D721Med (cell line): ENCODE measurements at regions not wholly inside any gene's neighbourhood (a gene's known extent, or its start where the extent isn't known, plus 50 kb on each side); places are given as distances from the start of the nearest gene placed in this dataset.
"Not testable (repeated sequence)": the region's sequence is repeated elsewhere in the genome, so short reads cannot be mapped to it uniquely, and the experiment has no call there.

Source experiments
- DNase-seq: peaks from one replicate; pipeline ENCODE4 v3.0.0; 2011; ENCODE audit warnings: low spot score; ENCODE audit not compliant: insufficient read length
- FAIRE-seq: peaks from 2 replicates; lab custom pipeline; 2011; peaks lifted over from hg19 to GRCh38; lab: Jason Lieb, UNC
- CTCF ChIP-seq: IDR thresholded peaks from 2 replicates; pipeline ENCODE4 v1.5.1; 2012; ENCODE audit warnings: mild to moderate bottlenecking, control low read depth; ENCODE audit not compliant: insufficient read depth; ENCODE audit errors: missing control alignments

- no peak for TF ChIP-seq CTCF
- DNase-seq (no peak), FAIRE-seq (no peak)
These were observed 318.9 kb downstream of the FAM72C start for GRCh38 chr1:143652744-143653428.

GRCh38 chr1:143652187-143652586 lies 319.6 kb downstream of the FAM72C start:
- DNase-seq = no peak
- TF ChIP-seq CTCF = no peak
- no peak for FAIRE-seq

GRCh38 chr1:143651350-143651992 lies 320.3 kb downstream of the FAM72C start:
- TF ChIP-seq CTCF = no peak
- FAIRE-seq = no peak
- DNase-seq = no peak

- FAIRE-seq, DNase-seq: not testable (repeated sequence)
These were observed 327.8 kb downstream of the FAM72C start for GRCh38 chr1:143644035-143644434.

- no peak for DNase-seq
- no peak for TF ChIP-seq CTCF
- FAIRE-seq = no peak
These were observed 328.5 kb downstream of the FAM72C start for GRCh38 chr1:143643148-143643885.

GRCh38 chr1:143625886-143626285 lies 345.9 kb downstream of the FAM72C start:
- FAIRE-seq (no peak), DNase-seq (no peak)
- TF ChIP-seq CTCF = no peak

- TF ChIP-seq CTCF = no peak
- DNase-seq = no peak
- no peak for FAIRE-seq
These were observed 351.9 kb downstream of the FAM72C start for GRCh38 chr1:143619851-143620250.
